ENCODE measurements at regions not wholly inside any gene's neighbourhood (a gene's known extent, or its start where the extent isn't known, plus 50 kb on each side); places are given as distances from the start of the nearest gene placed in this dataset.

DNA sequence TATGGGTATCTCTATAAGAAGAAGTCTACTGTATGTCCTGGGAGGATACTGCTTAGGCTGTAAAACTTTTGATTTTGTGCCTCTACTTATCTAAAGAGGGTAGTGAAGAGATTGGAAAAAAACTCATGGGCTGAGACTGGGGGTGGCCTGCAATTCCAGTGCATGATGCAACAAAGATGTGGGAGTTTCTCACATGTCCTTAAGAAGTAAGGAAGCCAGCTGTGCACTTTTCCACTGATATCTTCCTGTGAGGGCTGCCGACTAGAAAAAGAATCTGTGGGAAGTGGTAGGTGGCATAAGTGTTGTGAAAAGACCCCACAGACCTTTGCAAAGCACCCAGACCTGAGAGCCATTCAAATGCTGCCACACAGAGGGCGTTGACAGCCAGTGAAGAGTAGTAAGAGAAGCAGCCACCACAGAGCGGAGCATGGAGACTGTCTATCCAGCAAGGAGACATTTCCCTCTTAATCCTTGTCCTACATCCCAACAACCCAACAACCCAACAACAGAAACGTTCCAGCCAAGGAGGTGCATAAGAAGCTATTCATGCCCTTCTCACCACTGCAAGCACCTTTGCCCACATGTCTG, 65.1 kb downstream of the PFDN4 start:
- Histone ChIP-seq H3K36me3 (no peaks in the 10 kb centered on the region), H3K27ac (no peak overlapping the region), H3K4me1 (replicated peaks) (peaks cover 3% of the 10 kb centered on the region), H3K9me3 (replicated peaks) (no peaks in the 10 kb centered on the region), H3K27me3 (replicated peaks) (no peaks in the 10 kb centered on the region), H3K4me3 (no peak overlapping the region)
- no peak for DNase-seq (ENCODE audit: low read depth in 1 of 2, low spot score in 2 of 2)

DNA sequence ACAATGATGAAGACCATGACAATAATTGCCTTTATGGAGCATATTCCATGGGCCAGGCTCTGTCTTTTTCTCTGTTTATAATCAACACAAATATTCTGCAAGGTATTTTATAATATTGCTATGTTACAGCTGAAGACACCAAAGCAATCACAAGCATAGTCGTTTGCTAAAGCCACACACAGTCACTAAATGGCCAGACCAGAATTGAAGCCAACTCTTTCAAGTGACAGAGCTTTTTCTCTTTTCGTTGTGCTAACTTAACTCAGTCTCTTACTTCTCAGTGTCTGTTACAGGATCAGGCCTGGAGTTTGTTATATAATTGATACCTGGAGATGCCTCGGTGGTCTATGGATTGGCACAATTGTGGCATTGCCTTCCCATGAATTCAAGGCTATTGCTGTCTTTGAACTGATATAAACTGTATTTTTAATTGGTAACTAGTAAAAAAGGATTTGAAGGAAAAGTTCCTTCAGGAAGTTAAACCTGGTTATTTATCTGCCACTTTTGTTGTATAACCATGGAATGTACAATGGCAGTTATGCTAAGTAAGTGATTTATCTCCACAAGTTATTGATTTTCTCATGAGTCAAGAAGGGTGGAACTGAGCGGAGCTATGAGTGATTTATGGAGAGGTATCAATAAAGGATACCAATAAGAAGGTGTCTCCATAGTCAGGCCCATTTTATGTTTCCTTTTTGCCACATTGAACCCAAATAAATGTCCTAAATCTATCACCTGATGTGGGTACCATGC, 67.6 kb downstream of the PFDN4 start:
- H3K4me1 ChIP-seq (replicated peaks), result no peaks in the 10 kb centered on the region
- DNase-seq (ENCODE audit: low read depth in 1 of 2, low spot score in 2 of 2), result no peak
- H3K27ac ChIP-seq, result no peak overlapping the region
- no peaks in the 10 kb centered on the region for H3K27me3 ChIP-seq (replicated peaks)
- no peaks in the 10 kb centered on the region for H3K9me3 ChIP-seq (replicated peaks)
- H3K36me3 ChIP-seq, result no peaks in the 10 kb centered on the region
- H3K4me3 ChIP-seq, result no peak overlapping the region

DNA sequence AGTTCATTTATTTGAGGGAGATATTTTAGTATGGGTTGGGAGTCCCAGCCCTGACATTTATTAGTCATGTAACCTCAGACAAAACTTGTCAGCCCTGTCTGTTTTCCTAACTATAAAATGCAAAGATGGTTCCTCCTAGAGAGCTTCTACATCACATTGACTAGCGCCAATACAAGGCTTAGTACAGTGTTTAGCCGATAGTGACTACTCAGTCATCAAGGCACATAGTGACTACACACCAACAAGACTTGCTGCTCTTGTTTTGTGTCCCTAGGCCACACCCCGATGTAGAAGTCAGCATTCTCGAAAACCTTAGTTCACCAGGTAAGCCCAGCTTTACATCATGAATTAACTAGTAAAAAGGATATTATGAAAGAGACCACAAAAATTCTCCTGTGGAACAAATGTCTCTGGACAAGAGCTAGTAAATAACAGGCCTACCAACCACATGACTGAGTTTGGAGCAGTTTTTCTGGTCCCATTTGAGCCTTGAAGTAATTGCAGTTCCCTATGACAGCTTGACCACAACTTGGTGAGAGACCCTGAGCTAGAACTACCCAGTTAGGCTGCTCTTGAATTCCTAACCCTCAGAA, 68.8 kb downstream of the PFDN4 start:
- no peak for DNase-seq (ENCODE audit: low read depth in 1 of 2, low spot score in 2 of 2)
- H3K27ac ChIP-seq, result no peak overlapping the region
- H3K27me3 ChIP-seq (replicated peaks), result no peaks in the 10 kb centered on the region
- H3K4me1 ChIP-seq (replicated peaks), result no peaks in the 10 kb centered on the region
- no peaks in the 10 kb centered on the region for H3K36me3 ChIP-seq
- H3K9me3 ChIP-seq (replicated peaks), result no peaks in the 10 kb centered on the region
- no peak overlapping the region for H3K4me3 ChIP-seq

DNA sequence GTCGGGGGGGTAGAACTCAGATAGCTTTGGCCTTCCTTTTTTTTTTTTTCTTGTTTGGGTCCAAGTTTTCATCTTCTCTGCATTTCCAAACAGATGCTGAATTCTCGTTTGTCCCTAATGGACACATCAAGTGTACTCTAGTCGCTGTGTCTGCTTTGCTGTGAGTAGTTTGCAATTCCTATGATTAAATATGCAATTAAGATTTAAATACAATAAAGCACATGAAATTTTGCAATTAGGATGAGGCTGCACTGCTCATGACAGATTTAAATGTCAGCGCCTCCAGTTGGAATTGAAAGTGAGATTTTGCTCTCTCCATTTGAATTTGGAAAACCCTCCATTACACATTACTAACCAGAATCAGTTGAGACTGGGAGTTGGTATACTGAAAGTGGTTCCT, 70.4 kb downstream of the PFDN4 start:
- Histone ChIP-seq H3K4me3 (no peak overlapping the region), H3K9me3 (replicated peaks) (no peaks in the 10 kb centered on the region), H3K4me1 (replicated peaks) (no peaks in the 10 kb centered on the region), H3K27ac (no peak overlapping the region), H3K27me3 (replicated peaks) (no peaks in the 10 kb centered on the region), H3K36me3 (no peaks in the 10 kb centered on the region)
- DNase-seq (ENCODE audit: low read depth in 1 of 2, low spot score in 2 of 2), result no peak

DNA sequence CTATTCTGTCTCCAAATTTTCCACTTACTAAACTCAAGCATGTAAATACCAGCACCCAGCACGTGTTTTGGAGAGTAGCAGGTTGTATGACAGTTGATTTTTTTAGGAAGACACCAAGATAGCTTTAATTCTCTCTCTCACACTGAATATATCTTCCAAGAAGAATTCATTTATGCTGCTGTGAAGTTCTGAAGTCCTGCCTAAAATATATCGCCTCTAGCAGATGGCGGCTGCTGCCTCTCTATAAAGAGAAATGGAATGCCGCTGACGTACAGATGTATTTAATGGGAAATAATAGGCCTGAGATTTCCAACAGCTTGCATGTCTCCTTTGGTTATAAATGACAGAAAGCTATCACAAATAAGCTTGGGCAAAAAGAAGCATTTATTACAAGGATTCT, 74.7 kb downstream of the PFDN4 start:
- Histone ChIP-seq H3K4me3 (no peak overlapping the region), H3K4me1 (replicated peaks) (peaks cover 11% of the 10 kb centered on the region), H3K27ac (no peak overlapping the region), H3K27me3 (replicated peaks) (no peaks in the 10 kb centered on the region), H3K36me3 (no peaks in the 10 kb centered on the region), H3K9me3 (replicated peaks) (no peaks in the 10 kb centered on the region)
- DNase-seq (ENCODE audit: low read depth in 1 of 2, low spot score in 2 of 2), result no peak

DNA sequence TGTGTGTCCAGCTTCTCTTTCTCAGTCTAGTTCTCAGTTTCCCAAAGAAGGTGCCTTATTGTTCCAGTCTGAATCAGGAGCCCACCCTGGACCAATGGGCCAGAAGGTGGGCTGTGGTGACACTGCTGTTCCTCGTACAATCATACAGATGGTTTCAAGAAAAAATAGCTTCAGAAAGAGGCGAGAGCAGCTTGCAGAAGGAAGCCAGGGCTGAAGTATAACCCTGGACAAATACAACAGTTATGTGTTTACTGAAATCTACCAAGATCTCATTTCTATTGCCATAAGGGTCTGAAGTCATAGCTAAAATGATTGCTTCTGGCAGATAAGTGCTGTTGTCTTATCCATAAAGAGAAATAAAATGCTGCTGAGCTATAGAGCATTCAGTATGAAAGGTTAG, 75.4 kb downstream of the PFDN4 start:
- Histone ChIP-seq H3K4me3 (no peak overlapping the region), H3K27ac (no peak overlapping the region), H3K36me3 (no peaks in the 10 kb centered on the region), H3K9me3 (replicated peaks) (no peaks in the 10 kb centered on the region), H3K4me1 (replicated peaks) (peaks cover 11% of the 10 kb centered on the region), H3K27me3 (replicated peaks) (no peaks in the 10 kb centered on the region)
- DNase-seq (ENCODE audit: low read depth in 1 of 2, low spot score in 2 of 2), result no peak

DNA sequence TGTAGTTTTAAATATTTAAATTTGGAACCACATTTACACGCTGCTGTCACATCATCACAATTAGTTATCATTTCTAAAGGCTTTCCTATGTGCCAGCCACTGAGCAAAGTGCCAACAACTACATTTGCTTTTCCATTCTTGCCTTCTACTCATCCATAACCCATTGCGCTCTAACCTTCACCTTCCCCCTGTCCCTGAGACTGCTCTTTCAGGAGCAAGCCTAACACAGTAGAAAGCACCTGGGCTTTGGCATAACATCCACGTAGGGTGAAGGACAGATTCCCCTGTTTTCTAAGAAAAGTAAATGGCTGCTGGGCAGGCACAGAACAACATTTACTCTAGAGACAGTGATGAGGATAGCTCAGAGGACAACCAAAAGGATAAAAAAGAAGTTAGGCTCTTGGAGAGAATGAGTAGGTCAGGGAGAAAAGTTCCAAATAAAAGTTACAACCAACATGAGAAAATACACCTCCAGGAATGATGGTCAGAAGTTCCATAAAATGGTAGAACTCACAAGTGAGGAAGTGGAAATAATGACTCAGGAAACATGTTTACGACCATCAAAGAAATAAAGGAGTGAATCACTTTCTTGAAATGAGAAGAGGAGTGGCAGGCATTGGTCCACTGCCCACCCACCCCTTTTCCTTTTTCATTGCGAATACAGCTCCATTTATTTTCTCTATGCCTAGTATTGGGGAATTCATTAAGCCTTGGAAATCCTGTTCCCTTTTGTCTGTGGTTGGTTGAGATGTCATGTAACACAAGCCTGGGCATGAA, 77.2 kb downstream of the PFDN4 start:
- H3K9me3 ChIP-seq (replicated peaks), result no peaks in the 10 kb centered on the region
- no peaks in the 10 kb centered on the region for H3K36me3 ChIP-seq
- peaks cover 11% of the 10 kb centered on the region for H3K4me1 ChIP-seq (replicated peaks)
- DNase-seq (ENCODE audit: low read depth in 1 of 2, low spot score in 2 of 2), result peak; percentile 54 to 58
- peak overlapping the region; percentile 80 for H3K27ac ChIP-seq
- H3K4me3 ChIP-seq, result peak overlapping the region; percentile 9; the same call in 1 of the 2 replicates
- no peaks in the 10 kb centered on the region for H3K27me3 ChIP-seq (replicated peaks)

DNA sequence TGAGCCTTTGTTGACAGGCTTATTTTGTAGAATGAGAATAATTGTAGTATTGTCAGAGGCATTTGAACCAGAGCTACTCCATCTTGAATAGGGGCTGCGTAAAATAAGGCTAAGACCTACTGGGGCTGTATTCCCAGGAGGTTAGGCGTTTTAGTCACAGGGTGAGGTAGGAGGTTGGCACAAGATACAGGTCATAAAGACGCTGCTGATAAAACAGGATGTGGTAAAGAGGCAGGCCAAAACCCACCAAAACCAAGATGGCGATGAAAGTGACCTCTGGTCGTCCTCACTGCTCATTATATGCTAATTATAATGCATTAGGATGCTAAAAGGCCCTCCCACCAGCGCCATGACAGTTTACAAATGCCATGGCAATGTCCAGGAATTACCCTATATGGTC, 82.7 kb downstream of the PFDN4 start:
- Histone ChIP-seq H3K27ac (no peak overlapping the region), H3K27me3 (replicated peaks) (no peaks in the 10 kb centered on the region), H3K9me3 (replicated peaks) (no peaks in the 10 kb centered on the region), H3K4me3 (no peak overlapping the region), H3K4me1 (replicated peaks) (peaks cover 3% of the 10 kb centered on the region), H3K36me3 (no peaks in the 10 kb centered on the region)
- no peak for DNase-seq (ENCODE audit: low read depth in 1 of 2, low spot score in 2 of 2)

DNA sequence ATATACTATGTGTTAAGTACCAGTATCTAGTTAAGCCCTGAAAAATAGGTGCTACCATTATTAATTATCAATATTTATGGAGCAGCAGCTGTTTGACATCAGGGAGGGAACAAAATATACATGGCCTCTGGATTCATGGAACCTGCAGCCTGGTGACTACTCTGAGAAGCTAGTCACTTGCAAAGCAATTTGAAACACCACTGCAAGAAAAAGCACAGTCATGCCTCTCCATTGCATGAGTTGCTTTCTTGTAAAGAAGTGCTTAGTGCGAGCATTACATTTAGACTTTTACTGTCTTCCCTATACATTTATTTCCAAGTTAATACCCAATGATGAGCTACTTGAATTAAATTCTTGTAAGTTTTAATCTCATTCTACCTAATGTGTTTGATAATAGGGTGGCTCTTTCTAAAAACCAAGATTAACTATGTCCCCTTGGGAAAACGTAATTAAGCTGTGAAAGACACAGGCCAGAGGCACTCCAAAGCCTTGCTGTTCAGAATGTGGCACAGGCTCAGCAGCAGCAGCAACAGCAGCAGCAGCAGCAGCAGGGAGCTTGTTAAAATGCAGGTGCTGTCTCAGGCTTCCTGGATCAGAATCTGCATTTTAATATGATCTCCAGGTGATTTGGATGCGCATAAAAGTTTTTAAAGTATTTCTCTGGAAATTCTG, 83.6 kb downstream of the PFDN4 start:
- Histone ChIP-seq H3K4me3 (no peak overlapping the region), H3K4me1 (replicated peaks) (no peaks in the 10 kb centered on the region), H3K27ac (no peak overlapping the region), H3K27me3 (replicated peaks) (no peaks in the 10 kb centered on the region), H3K36me3 (no peaks in the 10 kb centered on the region), H3K9me3 (replicated peaks) (no peaks in the 10 kb centered on the region)
- no peak for DNase-seq (ENCODE audit: low read depth in 1 of 2, low spot score in 2 of 2)

DNA sequence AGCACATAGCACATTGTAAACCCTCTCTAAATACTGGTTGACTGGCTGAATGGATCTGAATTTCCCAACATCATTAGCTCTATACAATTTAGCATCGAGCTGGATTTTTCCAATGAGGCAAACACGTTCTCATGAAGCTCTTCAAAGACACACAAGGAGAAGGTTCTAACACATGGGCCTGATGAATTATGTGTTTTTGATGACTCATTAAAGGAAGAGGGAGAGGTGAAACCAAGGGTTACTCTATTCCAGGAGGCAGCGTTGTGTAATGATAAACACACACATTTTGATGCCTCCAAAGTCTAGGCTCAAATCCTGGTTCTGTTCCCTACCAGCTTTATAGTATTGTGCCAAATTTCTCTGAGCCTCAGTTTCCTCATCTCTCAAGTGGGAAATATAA, 84.3 kb downstream of the PFDN4 start:
- DNase-seq (ENCODE audit: low read depth in 1 of 2, low spot score in 2 of 2), result no peak

DNA sequence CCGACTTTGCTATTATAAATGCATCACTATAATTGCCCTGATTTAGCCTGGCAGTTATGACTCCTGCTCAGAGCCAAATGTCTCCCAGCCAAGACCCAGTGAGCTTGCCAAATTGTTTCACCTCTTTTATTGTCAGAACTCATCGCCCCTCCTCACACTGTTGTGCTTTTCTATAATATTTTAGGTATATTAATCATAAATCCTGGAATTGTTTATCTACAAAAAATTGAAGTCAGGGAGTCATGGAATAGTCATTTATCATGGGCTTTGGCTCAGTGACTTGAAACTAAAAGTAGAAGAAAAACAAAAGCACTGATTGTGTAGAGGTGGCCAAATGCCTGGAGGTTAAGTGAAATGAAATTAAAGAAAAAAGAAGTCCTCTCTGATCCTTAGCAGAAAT, 85.6 kb downstream of the PFDN4 start:
- H3K9me3 ChIP-seq (replicated peaks), result no peaks in the 10 kb centered on the region
- H3K36me3 ChIP-seq, result no peaks in the 10 kb centered on the region
- no peak for DNase-seq (ENCODE audit: low read depth in 1 of 2, low spot score in 2 of 2)
- H3K4me1 ChIP-seq (replicated peaks), result no peaks in the 10 kb centered on the region
- H3K27me3 ChIP-seq (replicated peaks), result no peaks in the 10 kb centered on the region
- no peak overlapping the region for H3K27ac ChIP-seq
- no peak overlapping the region for H3K4me3 ChIP-seq

More for the DNA sequence above, 84.3 kb downstream of the PFDN4 start:
- Histone ChIP-seq H3K4me3 (no peak overlapping the region), H3K9me3 (replicated peaks) (no peaks in the 10 kb centered on the region), H3K4me1 (replicated peaks) (no peaks in the 10 kb centered on the region), H3K27me3 (replicated peaks) (no peaks in the 10 kb centered on the region), H3K36me3 (no peaks in the 10 kb centered on the region), H3K27ac (no peak overlapping the region)

DNA sequence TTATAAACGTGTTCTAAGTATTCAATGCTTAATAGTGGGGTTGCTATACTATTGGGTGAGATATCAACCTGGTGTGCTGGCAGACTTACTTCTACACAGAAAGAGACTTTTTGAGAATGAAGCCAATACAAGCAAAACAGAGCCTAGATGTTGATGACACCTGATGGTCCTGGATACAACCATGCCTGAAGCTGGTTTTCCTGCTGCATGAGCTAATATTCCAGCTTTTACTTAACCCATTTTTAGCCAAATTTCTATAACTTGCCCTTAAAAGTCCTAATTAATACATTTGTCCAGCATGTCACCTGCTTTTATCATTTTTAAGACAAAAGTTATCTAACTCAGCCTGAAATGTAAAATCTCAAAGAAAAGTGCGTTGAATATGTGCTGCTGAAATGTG, 86.2 kb downstream of the PFDN4 start:
- Histone ChIP-seq H3K4me1 (replicated peaks) (no peaks in the 10 kb centered on the region), H3K27ac (no peak overlapping the region), H3K27me3 (replicated peaks) (no peaks in the 10 kb centered on the region), H3K36me3 (no peaks in the 10 kb centered on the region), H3K9me3 (replicated peaks) (no peaks in the 10 kb centered on the region), H3K4me3 (no peak overlapping the region)
- DNase-seq (ENCODE audit: low read depth in 1 of 2, low spot score in 2 of 2), result no peak

DNA sequence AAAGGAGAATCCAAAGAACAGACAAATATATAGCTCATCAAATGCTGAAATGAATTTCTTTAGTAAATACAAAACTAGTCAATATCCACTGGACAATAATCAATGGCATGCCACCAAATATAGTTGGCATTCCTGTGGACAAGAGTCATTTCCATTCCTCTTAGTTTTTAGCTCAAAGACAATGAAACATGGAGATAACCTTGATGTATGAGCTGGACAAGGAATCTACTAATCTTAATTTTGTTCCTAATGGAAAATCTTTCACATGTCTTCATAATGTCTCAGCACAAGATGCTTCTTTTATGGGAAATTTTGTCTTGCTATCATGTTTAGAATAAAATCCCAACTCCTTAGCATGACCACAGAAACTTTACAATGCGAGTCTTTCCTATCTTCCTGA, 87.8 kb downstream of the PFDN4 start:
- Histone ChIP-seq H3K4me1 (replicated peaks) (no peaks in the 10 kb centered on the region), H3K9me3 (replicated peaks) (no peaks in the 10 kb centered on the region), H3K4me3 (no peak overlapping the region), H3K36me3 (no peaks in the 10 kb centered on the region), H3K27ac (no peak overlapping the region), H3K27me3 (replicated peaks) (no peaks in the 10 kb centered on the region)
- no peak for DNase-seq (ENCODE audit: low read depth in 1 of 2, low spot score in 2 of 2)

Measured in SJSA1 (cell line).